IMR-90 (cell line): ENCODE measurements at regions not wholly inside any gene's neighbourhood (a gene's known extent, or its start where the extent isn't known, plus 50 kb on each side); places are given as distances from the start of the nearest gene placed in this dataset.

ENCODE experiments used
- ATAC-seq: fragments of 200-7000 bp; cut with Tn5 transposase; 2 replicates; pipeline ENCODE4 v1.9.1; 2020; ENCODE audit warnings: low read depth, mild to moderate bottlenecking, moderate library complexity
- BruUV-seq: library from RNA; stranded (reverse); fragments of 400-500 nt; replicated peaks from 2 replicates; lab custom pipeline; 2021; lab: Mats Ljungman, UMichigan
- CTCF ChIA-PET: fragments of 300-600 bp; formaldehyde crosslinking; extraction: SDS; loops from one replicate; lab custom pipeline; 2021; ENCODE audit warnings: antibody characterized with exemption; lab: Yijun Ruan, JAX
- POLR2A ChIA-PET: fragments of 300-600 bp; sonication (Branson Sonifier 250); formaldehyde crosslinking; loops from one replicate; lab custom pipeline; 2022; ENCODE audit warnings: antibody characterized with exemption; ENCODE audit not compliant: unreplicated experiment; lab: Charles Lee
- DNase-seq: peaks from one replicate; pipeline ENCODE4 v3.0.0; 2013
- H2AFZ ChIP-seq: replicated peaks from 2 replicates; pipeline ENCODE3; 2013; ENCODE audit warnings: low read length, mild to moderate bottlenecking; ENCODE audit not compliant: poor library complexity
- H2AK5ac ChIP-seq: 2 replicates; pipeline ENCODE4 v1.6.1; 2013; ENCODE audit warnings: low read depth, low read length, inconsistent platforms
- H2AK9ac ChIP-seq: replicated peaks from 2 replicates; pipeline ENCODE3; 2013; ENCODE audit warnings: mild to moderate bottlenecking, low read depth, low read length, moderate library complexity; ENCODE audit not compliant: poor library complexity
- H2BK120ac ChIP-seq: 2 replicates; pipeline ENCODE4 v1.6.1; 2013; ENCODE audit warnings: low read depth, low read length, inconsistent platforms
- H2BK15ac ChIP-seq: 3 replicates; pipeline ENCODE4 v1.6.1; 2013; ENCODE audit warnings: low read depth, low read length, inconsistent platforms
- H2BK20ac ChIP-seq: 2 replicates; pipeline ENCODE4 v1.6.1; 2013; ENCODE audit warnings: low read depth, mild to moderate bottlenecking, inconsistent platforms, low read length, moderate library complexity
- H2BK5ac ChIP-seq: 2 replicates; pipeline ENCODE4 v1.6.1; 2013; ENCODE audit warnings: mild to moderate bottlenecking, low read depth, low read length, inconsistent platforms; ENCODE audit not compliant: poor library complexity, severe bottlenecking
- H3K14ac ChIP-seq: replicated peaks from 2 replicates; pipeline ENCODE4 v1.6.1; 2013; ENCODE audit warnings: low read depth, low read length, inconsistent platforms
- H3K18ac ChIP-seq: 2 replicates; pipeline ENCODE4 v1.6.1; 2013; ENCODE audit warnings: low read depth, low read length, control low read depth
- H3K23ac ChIP-seq: 2 replicates; pipeline ENCODE4 v1.6.1; 2013; ENCODE audit warnings: low read depth, low read length, inconsistent platforms
- H3K27ac ChIP-seq: 2 replicates; pipeline ENCODE4 v1.5.1; 2013; ENCODE audit warnings: mild to moderate bottlenecking, control low read depth, low read length; ENCODE audit not compliant: insufficient read depth
- H3K27me3 ChIP-seq: 2 replicates; pipeline ENCODE4 v1.6.1; 2013; ENCODE audit warnings: low read length; ENCODE audit not compliant: control insufficient read depth, insufficient read depth
- H3K36me3 ChIP-seq: 2 replicates; pipeline ENCODE4 v1.6.1; 2013; ENCODE audit warnings: low read length, mixed read lengths; ENCODE audit not compliant: control insufficient read depth, insufficient read depth
- H3K4ac ChIP-seq: 2 replicates; pipeline ENCODE4 v1.6.1; 2013; ENCODE audit warnings: low read depth, low read length, inconsistent platforms
- H3K4me1 ChIP-seq: 2 replicates; pipeline ENCODE4 v1.6.1; 2013; ENCODE audit warnings: low read length, mixed read lengths; ENCODE audit not compliant: control insufficient read depth, insufficient read depth
- H3K4me2 ChIP-seq: 2 replicates; pipeline ENCODE4 v1.6.1; 2013; ENCODE audit warnings: low read depth, mild to moderate bottlenecking, control low read depth, low read length, moderate library complexity
- H3K4me3 ChIP-seq: 2 replicates; pipeline ENCODE4 v1.5.1; 2013; ENCODE audit warnings: low read depth, mild to moderate bottlenecking, control low read depth, low read length, moderate library complexity; ENCODE audit not compliant: insufficient read depth
- H3K56ac ChIP-seq: 2 replicates; pipeline ENCODE4 v1.6.1; 2013; ENCODE audit warnings: low read length, inconsistent platforms; ENCODE audit not compliant: insufficient read depth; ENCODE audit errors: extremely low read depth
- H3K79me1 ChIP-seq, 2 experiments: 2 replicates each; pipeline ENCODE4 v1.6.1; 2013; ENCODE audit warnings: low read length in 2 of 2, inconsistent platforms in 1 of 2, low read depth in 1 of 2
- H3K9ac ChIP-seq: 2 replicates; pipeline ENCODE4 v1.6.1; 2013; ENCODE audit warnings: low read depth, low read length, control low read depth
- H3K9me1 ChIP-seq: 2 replicates; pipeline ENCODE4 v1.6.1; 2013; ENCODE audit warnings: low read length, inconsistent platforms; ENCODE audit not compliant: insufficient read depth
- H3K9me3 ChIP-seq: 2 replicates; pipeline ENCODE4 v1.6.1; 2013; ENCODE audit warnings: low read length; ENCODE audit not compliant: control insufficient read depth, insufficient read depth
- H4K20me1 ChIP-seq: 2 replicates; pipeline ENCODE4 v1.6.1; 2013; ENCODE audit warnings: low read length, inconsistent platforms; ENCODE audit not compliant: insufficient read depth
- H4K5ac ChIP-seq: 2 replicates; pipeline ENCODE4 v1.6.1; 2013; ENCODE audit warnings: mild to moderate bottlenecking, low read depth, low read length, control low read depth
- H4K8ac ChIP-seq, 2 experiments: 2 replicates each; pipeline ENCODE4 v1.6.1; 2013; ENCODE audit warnings: low read depth in 2 of 2, low read length in 2 of 2, control low read depth in 1 of 2, inconsistent platforms in 1 of 2
- H4K91ac ChIP-seq: 2 replicates; pipeline ENCODE4 v1.6.1; 2013; ENCODE audit warnings: low read depth, low read length, inconsistent platforms; ENCODE audit not compliant: insufficient read depth
- MAFK ChIP-seq: IDR thresholded peaks from 2 replicates; pipeline ENCODE4 v1.6.1; 2012; ENCODE audit warnings: low read depth, low read length, improper control_type of control experiment
- MAZ ChIP-seq: IDR thresholded peaks from 2 replicates; pipeline ENCODE4 v1.6.1; 2012; ENCODE audit warnings: low read depth, mild to moderate bottlenecking, low read length, improper control_type of control experiment, moderate library complexity, borderline replicate concordance
- MXI1 ChIP-seq: IDR thresholded peaks from 2 replicates; pipeline ENCODE4 v1.6.1; 2012; ENCODE audit warnings: low read depth, mild to moderate bottlenecking, low read length, moderate library complexity, borderline replicate concordance
- NFE2L2 ChIP-seq: fragments of 150-350 bp; IDR thresholded peaks from 2 replicates; pipeline ENCODE4 v1.6.1; 2016; ENCODE audit warnings: low read depth, mild to moderate bottlenecking, low read length
- WGBS, 2 experiments: methylation state at CpG; one replicate each; pipeline versions ENCODE4 v1.1.5 to v1.1.7; 2013; ENCODE audit warnings: missing lambda C conversion rate in 2 of 2; ENCODE audit not compliant: insufficient read length in 1 of 2; ENCODE audit errors: extremely low coverage in 2 of 2; 5-methylcytosine and 5-hydroxymethylcytosine counted together
- dilution Hi-C: fragments of 300-500 bp; cut with HindIII; formaldehyde crosslinking; loops from one replicate; pipeline ENCODE4 v1.14.3; 2018; ENCODE audit warnings: low sequenced_read_pairs; ENCODE audit not compliant: unreplicated experiment
- in situ Hi-C: fragments of 300-500 bp; cut with MboI; formaldehyde crosslinking; loops from 3 replicates; pipeline ENCODE4 v1.14.3; 2019; ENCODE audit warnings: low sequenced_read_pairs, inconsistent platforms, mixed read lengths
- intact Hi-C: fragments of 100-400 bp; cut with micrococcal nuclease; formaldehyde crosslinking; loops from 2 replicates; pipeline ENCODE4 v1.10.0; 2022
- TF ChIP-seq, protein P1 (sequence below): fragments of 150-350 bp; IDR thresholded peaks from 2 replicates; pipeline ENCODE4 v1.6.1; 2016; ENCODE audit warnings: low read depth, mild to moderate bottlenecking, low read length, moderate library complexity, borderline replicate concordance

DNA sequence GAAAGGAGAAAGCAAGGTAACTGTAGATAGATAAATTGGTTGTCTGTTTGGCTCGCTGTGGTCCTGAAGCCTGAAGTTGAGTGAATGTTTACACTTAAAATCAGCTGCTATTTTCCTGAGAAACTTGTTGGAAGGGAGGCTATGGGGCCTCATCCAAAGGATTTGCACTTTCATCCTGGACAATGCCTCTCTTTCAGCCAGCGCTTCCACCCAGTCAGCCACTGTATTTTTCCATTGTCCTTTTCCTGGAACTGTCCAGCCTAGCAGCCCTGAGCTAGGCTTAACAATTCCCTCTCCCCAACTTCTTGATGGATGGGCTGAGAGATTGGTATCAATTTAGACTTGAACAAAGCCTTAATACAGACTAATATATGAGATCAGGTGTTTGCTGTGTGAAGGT, 429.2 kb downstream of the DMAC1 start:
- H4K8ac ChIP-seq: peak overlapping the region in 1 of 2 experiments; percentile 9; a peak in 1 of 4 replicates
- intact Hi-C loops: no loop called here
- H3K27me3 ChIP-seq: no peaks in the 10 kb centered on the region
- H4K91ac ChIP-seq: peak overlapping the region; percentile 8; the same call in 1 of the 2 replicates
- H2AK5ac ChIP-seq: peak overlapping the region; percentile 7; the same call in 1 of the 2 replicates
- no peaks in the 10 kb centered on the region for H3K36me3 ChIP-seq
- peak overlapping the region; percentile 8; the same call in 1 of the 2 replicates for H3K4ac ChIP-seq
- no peak overlapping the region; the same call in 1 of the 2 replicates for H3K18ac ChIP-seq
- peak overlapping the region; percentile 75; the same call in 1 of the 2 replicates for H2BK20ac ChIP-seq
- H2BK120ac ChIP-seq: peak overlapping the region; percentile 20; the same call in 1 of the 2 replicates
- H3K79me1 ChIP-seq: no peaks in the 10 kb centered on the region
- no TSS peak for BruUV-seq
- no peaks in the 10 kb centered on the region for H3K9me3 ChIP-seq
- H3K9ac ChIP-seq: no peak overlapping the region
- H3K27ac ChIP-seq: peak overlapping the region; percentile 10; the same call in 1 of the 2 replicates
- TF ChIP-seq MAZ (no peak), NFE2L2 (no peak), MXI1 (no peak), MAFK (no peak)
- TF ChIP-seq, protein P1, sequence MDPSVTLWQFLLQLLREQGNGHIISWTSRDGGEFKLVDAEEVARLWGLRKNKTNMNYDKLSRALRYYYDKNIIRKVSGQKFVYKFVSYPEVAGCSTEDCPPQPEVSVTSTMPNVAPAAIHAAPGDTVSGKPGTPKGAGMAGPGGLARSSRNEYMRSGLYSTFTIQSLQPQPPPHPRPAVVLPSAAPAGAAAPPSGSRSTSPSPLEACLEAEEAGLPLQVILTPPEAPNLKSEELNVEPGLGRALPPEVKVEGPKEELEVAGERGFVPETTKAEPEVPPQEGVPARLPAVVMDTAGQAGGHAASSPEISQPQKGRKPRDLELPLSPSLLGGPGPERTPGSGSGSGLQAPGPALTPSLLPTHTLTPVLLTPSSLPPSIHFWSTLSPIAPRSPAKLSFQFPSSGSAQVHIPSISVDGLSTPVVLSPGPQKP: no peak
- ChIA-PET POLR2A (no interaction called here), CTCF (no interaction called here)
- DNase-seq (no peak), ATAC-seq (no peak)
- no peak overlapping the region for H3K4me2 ChIP-seq
- peaks cover 17% of the 10 kb centered on the region for H3K4me1 ChIP-seq
- H3K56ac ChIP-seq: no peak overlapping the region
- no peak overlapping the region for H2BK5ac ChIP-seq
- no peaks in the 10 kb centered on the region for H3K9me1 ChIP-seq
- no peak overlapping the region for H2AK9ac ChIP-seq
- H3K23ac ChIP-seq: 0 out of 2 replicates have a peak overlapping the region, but pooled peaks have one; percentile 14
- H4K20me1 ChIP-seq: no peaks in the 10 kb centered on the region
- peak overlapping the region; percentile 39 for H2BK15ac ChIP-seq
- no peak overlapping the region for H3K4me3 ChIP-seq
- no peak overlapping the region; the same call in 1 of the 2 replicates for H4K5ac ChIP-seq
- 50% methylated on average over 1 of the region's 2 CpGs; no CpG with 5 or more reads in 1 of the 2 experiments for WGBS, 2 experiments
- no peak overlapping the region for H2AFZ ChIP-seq
- in situ Hi-C loops: no loop called here
- 0 out of 2 replicates have a peak overlapping the region, but pooled peaks have one; percentile 0 for H3K14ac ChIP-seq
- dilution Hi-C loops: no loop called here
